Activated CD4-positive, alpha-beta T cell treated with anti-CD3 and anti-CD28 coated beads, Interleukin-2, amount 10 ng/mL, durations not matched to agents 7 days and 5 days (primary cell): ENCODE measurements at regions not wholly inside any gene's neighbourhood (a gene's known extent, or its start where the extent isn't known, plus 50 kb on each side); places are given as distances from the start of the nearest gene placed in this dataset.

Experiments used
- CTCF ChIA-PET: fragments of 350-600 bp; sonication (Branson Sonifier 250); formaldehyde crosslinking; loops from one replicate; lab custom pipeline; 2021; ENCODE audit warnings: antibody characterized with exemption; lab: Charles Lee
- POLR2A ChIA-PET: fragments of 350-600 bp; sonication (Branson Sonifier 250); formaldehyde crosslinking; loops from one replicate; lab custom pipeline; 2021; ENCODE audit warnings: antibody characterized with exemption; lab: Charles Lee
- DNase-seq: peaks from one replicate; pipeline ENCODE4 v3.0.0-alpha.2; 2020
- H3K27ac Mint-ChIP-seq: one replicate; pipeline ENCODE4 v1.8.0; 2021; ENCODE audit warnings: mild to moderate bottlenecking, moderate library complexity, mixed read lengths
- H3K27me3 Mint-ChIP-seq: one replicate; pipeline ENCODE4 v1.8.0; 2021; ENCODE audit warnings: mixed read lengths
- H3K36me3 Mint-ChIP-seq: one replicate; pipeline ENCODE4 v1.8.0; 2021; ENCODE audit warnings: low read depth, mixed read lengths
- H3K4me1 Mint-ChIP-seq: one replicate; pipeline ENCODE4 v1.8.0; 2021; ENCODE audit warnings: mixed read lengths
- H3K4me3 Mint-ChIP-seq: one replicate; pipeline ENCODE4 v1.8.0; 2021; ENCODE audit warnings: mild to moderate bottlenecking, moderate library complexity, mixed read lengths
- H3K9me3 Mint-ChIP-seq: one replicate; pipeline ENCODE4 v1.8.0; 2021; ENCODE audit warnings: mixed read lengths

- Mint-ChIP-seq H3K27me3 (peaks cover 15% of the 10 kb centered on the region), H3K4me3 (no peak overlapping the region), H3K36me3 (no peaks in the 10 kb centered on the region), H3K4me1 (peaks cover under 1% of the 10 kb centered on the region), H3K9me3 (peaks cover 2% of the 10 kb centered on the region), H3K27ac (no peak overlapping the region)
- no peak for DNase-seq
- POLR2A ChIA-PET: no interaction called here
- CTCF ChIA-PET: no interaction called here
These were observed 115.7 kb downstream of the OGFRL1 start for GRCh38 chr6:71404145-71404966.

GRCh38 chr6:71404967-71405278 is 116.3 kb downstream of the OGFRL1 start:
- peaks cover 3% of the 10 kb centered on the region for H3K4me1 Mint-ChIP-seq
- H3K36me3 Mint-ChIP-seq: no peaks in the 10 kb centered on the region
- no peak overlapping the region for H3K27ac Mint-ChIP-seq
- ChIA-PET CTCF (no interaction called here), POLR2A (no interaction called here)
- no peak overlapping the region for H3K4me3 Mint-ChIP-seq
- DNase-seq: no peak
- peaks cover 3% of the 10 kb centered on the region for H3K9me3 Mint-ChIP-seq
- peaks cover 17% of the 10 kb centered on the region for H3K27me3 Mint-ChIP-seq

- CTCF ChIA-PET: no interaction called here
- POLR2A ChIA-PET: no interaction called here
These were observed 116.8 kb downstream of the OGFRL1 start for GRCh38 chr6:71405416-71405815.

GRCh38 chr6:71406865-71407860 is 118.6 kb downstream of the OGFRL1 start:
- ChIA-PET CTCF (no interaction called here), POLR2A (no interaction called here)
- no peak for DNase-seq
- peak overlapping the region; percentile 27 for H3K27ac Mint-ChIP-seq
- no peaks in the 10 kb centered on the region for H3K36me3 Mint-ChIP-seq
- peaks cover 7% of the 10 kb centered on the region for H3K4me1 Mint-ChIP-seq
- no peak overlapping the region for H3K4me3 Mint-ChIP-seq
- peaks cover 6% of the 10 kb centered on the region for H3K9me3 Mint-ChIP-seq
- peaks cover 18% of the 10 kb centered on the region for H3K27me3 Mint-ChIP-seq

More at GRCh38 chr6:71405416-71405815, 116.8 kb downstream of the OGFRL1 start:
- Mint-ChIP-seq H3K36me3 (no peaks in the 10 kb centered on the region), H3K27me3 (peaks cover 17% of the 10 kb centered on the region), H3K9me3 (peaks cover 3% of the 10 kb centered on the region), H3K27ac (no peak overlapping the region), H3K4me1 (peaks cover 7% of the 10 kb centered on the region), H3K4me3 (no peak overlapping the region)
- no peak for DNase-seq

- H3K36me3 Mint-ChIP-seq: no peaks in the 10 kb centered on the region
- peaks cover 7% of the 10 kb centered on the region for H3K4me1 Mint-ChIP-seq
- no peak overlapping the region for H3K4me3 Mint-ChIP-seq
- ChIA-PET CTCF (interaction anchor here (0.6 kb wide), 1 partner anchor 550 kb away, joined by 8 read pairs; no protein-coding TSS in a partner anchor), POLR2A (no interaction called here)
- peaks cover 6% of the 10 kb centered on the region for H3K9me3 Mint-ChIP-seq
- peaks cover 23% of the 10 kb centered on the region for H3K27me3 Mint-ChIP-seq
- H3K27ac Mint-ChIP-seq: no peak overlapping the region
- DNase-seq: no peak
These were observed 120.4 kb downstream of the OGFRL1 start for GRCh38 chr6:71408787-71409723.

- no peak for DNase-seq
- Mint-ChIP-seq H3K4me1 (peaks cover 7% of the 10 kb centered on the region), H3K4me3 (no peak overlapping the region), H3K27me3 (peaks cover 26% of the 10 kb centered on the region), H3K36me3 (no peaks in the 10 kb centered on the region), H3K27ac (no peak overlapping the region), H3K9me3 (peaks cover 6% of the 10 kb centered on the region)
- POLR2A ChIA-PET: no interaction called here
- CTCF ChIA-PET: no interaction called here
These were observed 121.6 kb downstream of the OGFRL1 start for GRCh38 chr6:71410164-71410566.

GRCh38 chr6:71410681-71411080 is 122.1 kb downstream of the OGFRL1 start:
- H3K27ac Mint-ChIP-seq: no peak overlapping the region
- peaks cover 7% of the 10 kb centered on the region for H3K4me1 Mint-ChIP-seq
- POLR2A ChIA-PET: no interaction called here

GRCh38 chr6:71411882-71412281 is 123.3 kb downstream of the OGFRL1 start:
- ChIA-PET CTCF (no interaction called here), POLR2A (no interaction called here)
- DNase-seq: no peak
- Mint-ChIP-seq H3K9me3 (peaks cover 6% of the 10 kb centered on the region), H3K36me3 (no peaks in the 10 kb centered on the region), H3K27me3 (peaks cover 22% of the 10 kb centered on the region), H3K4me3 (no peak overlapping the region), H3K4me1 (peaks cover 7% of the 10 kb centered on the region), H3K27ac (no peak overlapping the region)

More at GRCh38 chr6:71410681-71411080, 122.1 kb downstream of the OGFRL1 start:
- Mint-ChIP-seq H3K27me3 (peaks cover 26% of the 10 kb centered on the region), H3K9me3 (peaks cover 6% of the 10 kb centered on the region), H3K36me3 (no peaks in the 10 kb centered on the region), H3K4me3 (no peak overlapping the region)
- CTCF ChIA-PET: no interaction called here
- DNase-seq: no peak

- peaks cover 6% of the 10 kb centered on the region for H3K9me3 Mint-ChIP-seq
- POLR2A ChIA-PET: no interaction called here
- no peak for DNase-seq
- H3K36me3 Mint-ChIP-seq: no peaks in the 10 kb centered on the region
- no peak overlapping the region for H3K27ac Mint-ChIP-seq
- H3K27me3 Mint-ChIP-seq: peaks cover 28% of the 10 kb centered on the region
- peaks cover 7% of the 10 kb centered on the region for H3K4me1 Mint-ChIP-seq
- no peak overlapping the region for H3K4me3 Mint-ChIP-seq
- CTCF ChIA-PET: no interaction called here
These were observed 124.0 kb downstream of the OGFRL1 start for GRCh38 chr6:71412559-71413140.

GRCh38 chr6:71414486-71414885 is 125.9 kb downstream of the OGFRL1 start:
- H3K36me3 Mint-ChIP-seq: no peaks in the 10 kb centered on the region
- peaks cover 3% of the 10 kb centered on the region for H3K9me3 Mint-ChIP-seq
- DNase-seq: no peak
- no peak overlapping the region for H3K27ac Mint-ChIP-seq
- CTCF ChIA-PET: no interaction called here
- POLR2A ChIA-PET: no interaction called here
- peaks cover 6% of the 10 kb centered on the region for H3K4me1 Mint-ChIP-seq
- H3K27me3 Mint-ChIP-seq: peaks cover 42% of the 10 kb centered on the region
- H3K4me3 Mint-ChIP-seq: no peak overlapping the region

GRCh38 chr6:71419217-71420094 is 130.8 kb downstream of the OGFRL1 start:
- Mint-ChIP-seq H3K4me1 (peaks cover 8% of the 10 kb centered on the region), H3K9me3 (no peaks in the 10 kb centered on the region), H3K36me3 (peaks cover 1% of the 10 kb centered on the region), H3K27me3 (peaks cover 60% of the 10 kb centered on the region), H3K27ac (no peak overlapping the region), H3K4me3 (peak overlapping the region; percentile 45)
- DNase-seq: no peak
- ChIA-PET POLR2A (no interaction called here), CTCF (no interaction called here)
